T-helper 2 cell (primary cell): ENCODE measurements at regions not wholly inside any gene's neighbourhood (a gene's known extent, or its start where the extent isn't known, plus 50 kb on each side); places are given as distances from the start of the nearest gene placed in this dataset.

Source experiments
- DNase-seq, 5 experiments: peaks; one replicate each; pipeline versions ENCODE4 v3.0.0 to v3.0.0-alpha.2; 2012 to 2022

DNA sequence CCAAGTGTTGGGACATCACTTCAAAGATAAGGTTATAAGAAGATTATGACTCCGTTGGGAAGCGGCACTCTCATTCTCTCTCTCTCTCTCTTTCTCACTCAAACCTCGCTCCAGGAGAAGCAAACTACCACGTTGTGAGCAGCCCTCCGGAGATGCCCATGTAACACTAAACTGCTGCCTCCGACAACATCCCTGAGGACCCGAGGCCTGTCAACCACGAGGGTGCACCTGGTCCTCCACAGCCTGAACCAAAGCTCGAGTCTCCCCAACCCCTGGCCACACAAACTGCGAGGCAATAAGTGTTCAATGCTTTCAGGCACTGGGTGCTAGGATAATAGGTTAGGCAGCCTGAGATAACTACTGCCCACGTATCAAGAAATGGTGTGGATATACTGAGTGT is 654.5 kb upstream of the ID2 start:
- DNase-seq, result no peak

DNA sequence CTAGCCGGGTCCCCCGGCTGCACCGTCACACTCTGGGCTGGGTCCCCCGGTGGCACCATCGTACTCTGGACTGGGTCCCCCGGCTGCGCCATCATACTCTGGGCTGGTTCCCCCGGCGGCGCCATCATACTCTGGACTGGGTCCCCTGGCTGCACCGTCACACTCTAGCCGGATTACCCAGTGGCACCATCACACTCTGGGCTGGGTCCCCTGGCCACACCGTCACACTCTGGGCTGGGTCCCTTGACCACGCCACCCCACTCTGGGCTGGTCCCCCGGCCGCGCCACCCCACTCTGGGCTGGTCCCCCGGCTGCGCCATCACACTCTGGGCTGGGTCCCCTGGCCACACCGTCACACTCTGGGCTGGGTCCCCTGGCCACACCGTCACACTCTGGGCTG is 653.8 kb upstream of the ID2 start:
- DNase-seq, result no peak

- DNase-seq, result no peak
These were observed 653.4 kb upstream of the ID2 start for GRCh38 chr2:8028436-8028835.

DNA sequence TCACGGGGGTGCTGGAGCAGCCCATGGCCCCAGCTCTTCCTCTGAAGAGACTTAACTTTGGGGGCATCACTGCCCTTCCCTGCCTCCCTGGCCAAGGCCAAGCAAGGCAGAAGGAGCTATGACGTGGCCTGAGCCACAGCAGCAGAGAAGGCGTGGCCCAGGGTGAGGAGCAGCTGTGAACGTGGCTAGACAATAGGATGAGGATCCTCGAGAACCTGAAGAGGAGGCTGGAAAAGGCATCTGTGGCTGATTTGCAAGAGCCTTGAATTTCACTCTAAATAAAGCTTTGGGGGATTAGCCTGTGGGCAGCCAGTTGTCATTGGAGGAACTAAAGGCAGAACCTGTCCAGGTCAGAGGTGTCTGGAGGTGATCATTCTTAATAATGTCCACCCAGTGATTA is 652.9 kb upstream of the ID2 start:
- no peak for DNase-seq

DNA sequence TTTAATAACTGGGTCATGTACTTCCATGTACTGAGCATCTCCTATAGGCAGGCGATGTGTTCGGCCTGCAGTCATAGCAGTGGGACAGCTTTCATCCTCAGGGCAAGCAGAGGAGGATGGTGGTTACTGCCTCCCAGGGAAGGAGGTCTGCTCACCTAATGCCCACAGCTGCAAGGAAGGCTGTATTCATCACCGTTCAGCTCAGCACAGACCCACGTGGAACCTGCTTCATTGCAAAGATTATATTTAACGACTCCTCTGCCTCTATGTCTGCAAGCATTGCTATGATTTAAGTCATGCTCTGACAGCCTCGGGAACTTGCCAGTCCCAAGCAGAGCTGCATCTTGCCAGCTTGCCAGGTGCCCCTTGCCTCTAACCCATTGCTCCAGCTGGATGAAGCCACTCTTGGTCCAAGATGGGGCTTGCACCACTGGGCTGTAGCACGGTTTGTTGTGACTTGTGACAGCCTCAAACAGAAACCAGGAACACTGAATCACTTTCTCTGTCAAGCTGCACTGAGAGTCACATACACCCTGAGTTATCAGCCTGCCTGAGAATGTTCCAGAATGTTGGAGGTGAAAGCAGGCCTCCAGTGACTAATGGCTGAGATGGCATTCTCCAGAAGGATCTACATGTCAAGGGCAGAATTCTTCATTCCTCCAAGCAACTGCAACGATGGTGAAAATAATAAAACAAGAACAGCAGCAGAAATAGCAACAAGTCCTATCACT is 651.1 kb upstream of the ID2 start:
- no peak for DNase-seq

DNA sequence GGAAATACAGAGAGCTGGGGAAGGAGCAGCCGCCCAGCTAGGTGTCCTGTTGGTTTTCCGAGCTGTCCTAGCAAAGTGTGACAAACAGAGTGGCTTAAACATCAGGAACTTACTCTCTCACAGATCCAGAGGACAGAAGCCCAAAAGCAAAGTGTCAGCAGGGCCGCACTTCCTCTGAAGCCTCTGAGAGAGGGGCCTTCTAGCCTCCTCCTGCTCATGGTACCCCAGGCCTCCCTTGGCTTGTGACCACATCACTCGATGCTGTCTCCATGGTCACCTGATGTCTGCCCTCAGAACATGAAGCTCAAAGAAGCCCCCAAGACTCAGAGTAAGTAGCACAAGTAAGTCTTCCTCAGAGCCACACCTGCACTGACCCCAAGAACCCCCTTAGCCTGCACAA is 650.5 kb upstream of the ID2 start:
- DNase-seq, result no peak

GRCh38 chr2:8033546-8034096 is 648.2 kb upstream of the ID2 start:
- DNase-seq, result no peak

GRCh38 chr2:8036366-8036765 is 645.5 kb upstream of the ID2 start:
- no peak for DNase-seq

DNA sequence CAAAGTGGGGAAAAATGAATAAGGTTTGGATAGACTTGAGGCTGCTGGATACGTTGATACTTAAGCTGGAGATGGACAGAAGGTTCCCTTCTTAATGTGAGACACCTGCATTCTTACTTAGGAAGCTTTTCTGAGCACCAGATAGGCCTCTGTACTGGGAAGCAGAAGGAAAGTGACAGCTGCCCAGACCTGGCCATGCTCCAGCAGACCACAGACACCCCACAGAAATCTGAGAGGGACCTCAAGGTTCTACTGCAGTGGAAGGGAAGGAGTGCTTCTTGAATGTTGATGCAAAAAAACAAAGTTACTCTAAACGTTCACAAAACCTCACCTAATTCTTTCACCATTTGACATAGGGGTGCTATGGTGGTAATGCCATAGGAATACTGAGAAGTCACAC is 642.1 kb upstream of the ID2 start:
- no peak for DNase-seq

DNA sequence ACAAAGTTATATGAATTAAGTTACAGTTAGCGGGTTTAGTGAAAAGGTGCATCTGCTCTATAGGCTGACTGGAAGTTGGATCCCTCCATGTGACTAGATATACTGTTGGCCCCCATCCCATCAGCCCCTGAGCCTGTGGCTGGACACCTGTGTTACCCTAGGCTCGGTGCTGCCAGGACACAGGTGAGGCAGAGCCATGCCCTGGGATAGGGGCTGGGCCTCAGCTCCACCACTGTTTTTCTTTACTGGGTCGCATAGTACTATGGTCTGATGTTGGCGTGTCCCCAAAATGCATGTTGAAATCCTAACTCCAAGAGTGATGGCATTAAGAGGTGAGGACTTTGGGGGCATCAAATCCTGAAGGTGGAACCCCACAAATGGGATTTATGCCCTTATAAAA is 638.6 kb upstream of the ID2 start:
- DNase-seq, result no peak

- no peak for DNase-seq
These were observed 637.7 kb upstream of the ID2 start for GRCh38 chr2:8044046-8044594.

DNA sequence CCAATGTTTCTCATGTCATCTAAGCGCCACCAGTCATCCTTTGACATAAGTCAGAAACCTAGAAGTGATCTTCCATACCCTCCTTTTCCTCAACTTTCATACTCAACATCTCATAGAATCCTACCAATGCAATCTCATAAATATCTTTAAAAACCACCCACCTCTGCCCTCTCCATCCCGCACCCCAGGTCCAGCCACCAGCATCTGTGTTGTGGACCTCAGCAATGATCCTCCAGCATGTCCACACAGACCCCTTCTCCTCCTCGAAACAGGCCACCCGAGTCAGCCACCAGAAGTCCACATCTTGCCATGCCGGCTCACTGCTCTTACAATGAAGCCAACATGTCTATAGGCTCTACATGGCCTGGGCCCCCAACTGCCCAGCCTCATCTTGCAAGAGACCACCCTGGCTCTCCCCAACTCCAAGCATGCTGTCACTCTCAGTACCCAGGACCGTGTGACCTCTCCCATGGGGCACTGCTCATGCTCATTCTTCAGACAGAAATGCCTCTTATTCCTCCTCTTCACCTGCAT is 636.7 kb upstream of the ID2 start:
- DNase-seq, result no peak

- no peak for DNase-seq
These were observed 635.0 kb upstream of the ID2 start for GRCh38 chr2:8046849-8047248.

DNA sequence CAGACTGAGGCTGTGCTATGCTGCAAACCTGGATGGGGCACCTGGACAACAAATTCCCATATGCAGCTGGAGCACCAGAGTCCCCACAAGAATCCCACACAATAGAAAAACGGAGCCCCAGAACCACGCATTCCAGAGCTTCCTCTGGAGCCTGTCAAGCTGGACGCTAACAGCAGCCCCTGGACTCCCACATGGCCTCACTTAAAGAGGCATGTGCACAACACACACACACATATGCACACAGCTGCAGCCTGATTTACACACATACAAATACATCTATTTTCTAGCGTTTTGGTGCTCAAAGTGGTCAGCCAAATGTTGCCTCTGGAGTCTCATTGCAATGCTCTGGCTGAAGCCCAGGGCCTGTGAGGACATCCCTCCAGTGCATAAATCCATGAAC is 632.7 kb upstream of the ID2 start:
- no peak for DNase-seq

DNA sequence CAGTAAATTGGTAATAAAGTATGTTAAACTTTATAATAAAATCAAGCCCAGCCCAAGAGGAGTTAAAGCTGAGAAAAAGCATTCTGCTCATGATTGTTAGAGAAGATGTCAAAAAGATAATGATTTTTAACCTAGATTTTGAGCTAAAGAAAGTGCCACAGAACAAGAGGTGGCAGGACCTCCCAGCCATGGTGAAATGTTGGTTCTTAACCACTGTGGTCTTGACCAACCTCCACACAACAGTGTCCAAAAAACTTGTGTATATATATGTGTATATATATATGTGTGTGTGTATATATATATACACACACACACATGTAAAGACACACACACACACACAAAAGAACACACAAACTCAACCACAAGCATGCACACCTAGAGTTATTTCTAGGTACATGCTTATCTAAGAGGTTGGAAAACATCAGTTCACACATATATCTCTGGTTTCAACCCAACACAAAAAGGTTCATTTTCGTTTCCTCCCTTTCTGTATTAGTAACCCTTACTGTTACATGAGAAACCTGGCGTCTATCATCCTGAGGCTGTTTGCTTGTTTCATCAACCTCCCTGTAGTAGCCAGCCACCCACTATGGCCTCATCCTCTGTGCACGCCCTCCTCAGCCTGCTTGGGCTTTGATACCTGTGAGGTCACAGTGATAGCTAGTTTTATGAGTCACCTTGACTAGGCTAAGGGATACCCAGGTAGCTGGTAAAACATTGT is 631.8 kb upstream of the ID2 start:
- DNase-seq, result peak in 2 of 5 experiments; percentile 45 to 91

GRCh38 chr2:8053216-8053615 is 628.6 kb upstream of the ID2 start:
- DNase-seq, result no peak

DNA sequence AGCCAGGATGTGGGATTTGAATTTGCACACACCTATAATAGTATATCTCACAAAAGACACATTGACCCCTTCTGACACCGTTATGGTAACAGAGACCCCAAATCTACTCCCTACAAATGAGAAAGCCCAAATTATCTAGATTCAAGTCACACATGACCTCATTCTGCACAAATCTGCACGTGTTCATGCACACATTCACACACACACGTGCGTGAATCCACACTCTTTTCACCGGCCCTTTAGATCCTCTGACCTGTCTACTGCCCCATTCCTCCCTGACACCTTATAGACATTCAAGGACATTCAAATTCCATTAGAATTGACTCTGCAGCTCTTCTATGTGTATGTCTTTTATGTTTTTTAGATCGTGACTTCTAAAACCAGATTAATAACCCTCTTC is 627.8 kb upstream of the ID2 start:
- DNase-seq, result no peak

DNA sequence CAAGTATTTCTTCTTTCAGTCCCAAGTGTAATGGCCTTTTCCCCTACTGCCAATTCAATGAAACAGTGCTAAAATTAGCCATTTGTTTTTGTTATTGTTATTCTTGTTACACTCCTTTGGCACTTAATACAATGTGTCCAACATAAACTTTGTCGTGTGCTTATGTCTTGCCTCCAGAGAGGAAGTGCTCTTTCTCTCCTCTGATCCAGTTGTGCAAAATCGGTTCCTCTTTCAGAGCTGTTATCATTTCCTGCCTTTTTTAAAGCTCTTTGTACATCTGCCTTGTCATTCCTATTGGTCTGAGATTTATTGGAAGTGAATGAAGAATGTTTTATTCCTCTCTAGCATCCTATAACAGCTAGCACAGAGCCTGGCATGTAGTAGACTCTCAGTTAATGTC is 623.2 kb upstream of the ID2 start:
- DNase-seq, result no peak

DNA sequence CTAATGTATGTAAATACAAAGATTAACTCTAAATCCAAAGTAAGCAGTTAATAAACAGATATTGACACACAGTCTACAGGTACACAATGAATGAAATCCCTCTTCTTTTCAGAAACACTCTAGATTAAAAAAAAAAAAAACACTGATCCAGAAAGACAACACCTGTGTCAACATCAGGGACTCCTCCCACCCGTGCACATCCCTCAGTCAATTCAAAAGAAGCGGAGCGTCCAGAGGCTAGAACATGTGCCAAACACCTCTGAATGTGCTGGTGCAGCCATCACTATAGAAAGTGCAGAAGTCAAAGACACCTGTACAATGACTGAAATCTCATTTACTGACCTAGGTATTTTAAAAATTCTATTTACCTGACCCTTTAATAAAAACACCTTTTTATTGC is 622.6 kb upstream of the ID2 start:
- DNase-seq, result no peak

DNA sequence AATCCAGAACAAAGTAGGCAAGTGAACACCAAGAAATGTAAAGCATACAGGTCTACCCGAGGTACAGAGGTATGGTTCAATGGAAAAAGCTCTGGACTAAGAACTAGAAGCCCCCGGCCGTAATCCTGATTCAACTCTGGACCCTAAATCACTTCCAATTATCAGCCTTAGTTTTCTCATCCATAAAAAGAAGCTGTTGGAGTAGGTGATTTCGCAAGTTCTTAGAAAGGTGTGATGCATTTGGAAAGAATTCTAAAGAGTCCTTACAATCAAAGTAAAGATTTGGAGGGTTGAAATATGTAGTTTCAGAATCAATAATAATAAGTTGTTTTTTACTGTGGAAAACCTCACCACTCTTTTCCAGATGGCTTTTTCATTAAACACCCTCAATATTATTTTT is 622.1 kb upstream of the ID2 start:
- DNase-seq, result no peak

GRCh38 chr2:8061219-8061618 is 620.6 kb upstream of the ID2 start:
- DNase-seq, result no peak

GRCh38 chr2:8064603-8065002 is 617.3 kb upstream of the ID2 start:
- no peak for DNase-seq

DNA sequence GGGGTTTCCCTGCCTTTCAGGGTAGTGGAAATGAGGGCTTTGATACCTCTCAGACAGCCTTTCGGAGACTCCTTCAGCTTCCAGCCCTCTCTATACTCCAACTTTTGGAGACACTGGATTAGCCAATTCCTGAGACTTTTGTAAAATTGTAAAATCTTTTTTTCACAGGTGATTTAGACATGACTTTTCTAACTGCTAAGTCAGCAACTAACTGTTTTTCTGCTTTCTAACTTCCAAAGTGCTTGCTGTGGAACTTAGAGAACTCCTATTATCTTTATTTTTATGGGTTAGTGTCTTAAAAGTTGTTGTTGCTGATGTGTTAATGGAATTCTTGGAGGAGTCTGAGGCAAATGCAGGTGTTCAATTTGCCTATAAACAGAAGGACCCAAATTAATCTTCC is 616.7 kb upstream of the ID2 start:
- DNase-seq, result no peak

DNA sequence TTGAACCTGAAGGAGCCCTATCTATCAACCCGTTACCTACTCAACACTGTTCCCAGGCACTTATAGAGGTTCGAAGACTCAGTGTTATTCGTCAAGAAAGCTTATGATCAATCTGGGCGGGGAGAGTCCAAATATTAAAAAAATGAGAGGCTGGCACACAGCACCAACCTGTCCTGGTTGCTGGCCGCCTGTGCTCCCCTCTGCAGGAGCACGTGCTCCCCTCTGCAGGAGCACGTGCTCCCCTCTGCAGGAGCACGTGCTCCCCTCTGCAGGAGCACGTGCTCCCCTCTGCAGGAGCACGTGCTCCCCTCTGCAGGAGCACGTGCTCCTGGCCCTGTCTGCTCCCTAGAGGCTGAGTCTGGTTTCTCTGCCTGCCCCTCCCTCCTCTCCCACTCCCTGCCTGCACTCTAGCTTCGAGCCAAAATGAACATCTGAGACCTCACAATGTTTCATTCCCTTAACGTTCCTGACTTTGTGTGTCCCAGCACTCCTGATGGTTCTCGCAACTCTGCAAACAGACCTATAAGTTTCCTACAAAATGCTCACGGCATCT is 614.0 kb upstream of the ID2 start:
- DNase-seq, result no peak
